ENCODE measurements at regions not wholly inside any gene's neighbourhood (a gene's known extent, or its start where the extent isn't known, plus 50 kb on each side); places are given as distances from the start of the nearest gene placed in this dataset.

- TF ChIP-seq CTCF (IDR thresholded peaks at IDR 0.05; ENCODE audit: insufficient read depth, low read length, poor library complexity, severe bottlenecking) (no peak), EZH2phosphoT487 (conservative IDR thresholded peaks at IDR 0.05; ENCODE audit: low read length) (no peak)
These were observed 282.5 kb downstream of the INHBA start for GRCh38 chr7:41420421-41420820.

Measured in SU-DHL-6 (cell line).